K562 (cell line): ENCODE measurements at regions not wholly inside any gene's neighbourhood (a gene's known extent, or its start where the extent isn't known, plus 50 kb on each side); places are given as distances from the start of the nearest gene placed in this dataset.
"Not testable (repeated sequence)": the region's sequence is repeated elsewhere in the genome, so short reads cannot be mapped to it uniquely, and the experiment has no call there.

Experiments
- ATAC-seq: fragments of 200-7000 bp; cut with Tn5 transposase; 3 replicates; pipeline ENCODE4 v1.9.1; 2020; ENCODE audit warnings: moderate library complexity
- BruUV-seq: library from RNA; stranded (reverse); fragments of 400-500 nt; replicated peaks from 2 replicates; lab custom pipeline; 2021; lab: Mats Ljungman, UMichigan
- CTCF ChIA-PET: fragments of 300-600 bp; formaldehyde crosslinking; extraction: SDS; loops from one replicate; lab custom pipeline; 2021; ENCODE audit warnings: low intra/inter-chr PET ratio; lab: Yijun Ruan, JAX
- POLR2A ChIA-PET: fragments of 300-600, 350-650 bp; sonication (Branson Sonifier 250); formaldehyde crosslinking; extraction: SDS; loops from one replicate; lab custom pipeline; 2021; ENCODE audit warnings: antibody characterized with exemption, inconsistent platforms; lab: Yijun Ruan, JAX
- DNase-seq, 4 experiments: peaks; one replicate each; pipeline versions ENCODE4 v3.0.0 to v3.0.0-alpha.2; 2011 to 2018; ENCODE audit warnings: low spot score in 3 of 4, mixed read lengths in 3 of 4; ENCODE audit errors: extremely low read depth in 1 of 4
- FAIRE-seq: peaks from 2 replicates; lab custom pipeline; 2011; peaks lifted over from hg19 to GRCh38; lab: Jason Lieb, UNC
- H2AFZ ChIP-seq: 2 replicates; pipeline ENCODE4 v1.6.0; 2011; ENCODE audit warnings: low read depth, low read length, control low read depth, inconsistent platforms
- H3K27ac ChIP-seq: fragments of 200-600 bp; 3 replicates; pipeline ENCODE4 v1.8.0; 2011; ENCODE audit warnings: low read depth, mild to moderate bottlenecking, control low read depth, inconsistent platforms, low read length, moderate library complexity, mixed read lengths; ENCODE audit errors: extremely low read depth
- H3K27me3 ChIP-seq, 2 experiments: fragments of 300-600 bp in 1 of 2; 2 replicates in 1 of 2; 3 replicates in 1 of 2; pipeline versions ENCODE4 v1.6.0 to v1.8.0; 2011; ENCODE audit warnings: inconsistent platforms in 2 of 2, low read length in 2 of 2, mild to moderate bottlenecking in 1 of 2, mixed read lengths in 1 of 2, moderate library complexity in 1 of 2; ENCODE audit not compliant: control insufficient read depth in 2 of 2, insufficient read depth in 2 of 2
- H3K36me3 ChIP-seq: fragments of 300-600 bp; 3 replicates; pipeline ENCODE4 v1.8.0; 2011; ENCODE audit warnings: mild to moderate bottlenecking, low read length, inconsistent platforms; ENCODE audit not compliant: control insufficient read depth, insufficient read depth
- H3K4me1 ChIP-seq, 2 experiments: fragments of 200-600 bp in 1 of 2; replicated peaks in 1 of 2; 2 replicates in 1 of 2; 3 replicates in 1 of 2; pipeline versions ENCODE4 v1.5.1 to v1.8.0; 2011; ENCODE audit warnings: inconsistent platforms in 2 of 2, low read length in 2 of 2, mild to moderate bottlenecking in 1 of 2, mixed read lengths in 1 of 2, moderate library complexity in 1 of 2; ENCODE audit not compliant: control insufficient read depth in 2 of 2, insufficient read depth in 2 of 2
- H3K4me2 ChIP-seq: 2 replicates; pipeline ENCODE4 v1.6.1; 2011; ENCODE audit warnings: low read length, control low read depth, inconsistent platforms, mixed read lengths; ENCODE audit not compliant: insufficient read depth
- H3K4me3 ChIP-seq: fragments of 200-600 bp; sonication (generic), shearing (Covaris generic); 2 replicates; pipeline ENCODE4 v1.5.1; 2016; ENCODE audit warnings: control low read depth, inconsistent platforms
- H3K79me2 ChIP-seq: fragments of 200-600 bp; 3 replicates; pipeline ENCODE4 v1.8.0; 2011; ENCODE audit warnings: low read length, inconsistent platforms; ENCODE audit not compliant: control insufficient read depth, insufficient read depth
- H3K9ac ChIP-seq, 2 experiments: 2 replicates each; pipeline versions ENCODE4 v1.6.0 to v1.6.1; 2011; ENCODE audit warnings: low read depth in 2 of 2, low read length in 2 of 2, control low read depth in 1 of 2, inconsistent platforms in 1 of 2, mild to moderate bottlenecking in 1 of 2, mixed read lengths in 1 of 2; ENCODE audit not compliant: insufficient read depth in 1 of 2
- H3K9me1 ChIP-seq: one replicate; pipeline ENCODE4 v1.6.0; 2011; ENCODE audit warnings: inconsistent platforms, mild to moderate bottlenecking, low read length, moderate library complexity; ENCODE audit not compliant: control insufficient read depth, insufficient read depth
- H3K9me3 ChIP-seq: replicated peaks from 2 replicates; pipeline ENCODE4 v1.5.1; 2011; ENCODE audit warnings: low read depth, low read length, inconsistent platforms; ENCODE audit not compliant: control insufficient read depth, insufficient read depth
- H4K20me1 ChIP-seq: replicated peaks from 2 replicates; pipeline ENCODE4 v1.6.1; 2011; ENCODE audit warnings: low read length, inconsistent platforms, mixed read lengths; ENCODE audit not compliant: control insufficient read depth, insufficient read depth
- ATF7 ChIP-seq: fragments of 450-650 bp; IDR thresholded peaks from 2 replicates; pipeline ENCODE4 v1.7.1; 2014; ENCODE audit warnings: mild to moderate bottlenecking, moderate library complexity
- CEBPG ChIP-seq, 3 experiments: fragments of 200-800 bp in 1 of 3; sonication (Bioruptor generic) in 1 of 3; sonication (generic) in 1 of 3; formaldehyde crosslinking in 1 of 3; IDR thresholded peaks in 2 of 3; conservative IDR thresholded peaks in 1 of 3; 2 replicates each; pipeline versions ENCODE4 v1.6.1 to v1.8.0; 2016 to 2022; ENCODE audit warnings: missing compliant biosample characterization in 2 of 3, missing genetic modification characterization in 2 of 3, mild to moderate bottlenecking in 1 of 3, missing genetic modification reagents in 1 of 3
- ERF ChIP-seq: fragments of 450-650 bp; formaldehyde crosslinking; IDR thresholded peaks from 2 replicates; pipeline ENCODE4 v1.4.0; 2020; ENCODE audit warnings: mild to moderate bottlenecking, mixed read lengths
- FOXA1 ChIP-seq: fragments of 450-650 bp; IDR thresholded peaks from 2 replicates; pipeline ENCODE4 v1.6.1; 2016; ENCODE audit warnings: mild to moderate bottlenecking, borderline replicate concordance
- ZNF121 ChIP-seq: sonication (generic); formaldehyde crosslinking; conservative IDR thresholded peaks from 2 replicates; pipeline ENCODE4 v1.8.0; 2022; ENCODE audit warnings: missing genetic modification reagents
- WGBS: fragments of 100-300 bp; shearing (Covaris generic); methylation state at CpG from one replicate; pipeline ENCODE4 v1.1.6; 2016; ENCODE audit warnings: low coverage, mixed read lengths; ENCODE audit not compliant: insufficient coverage; ENCODE audit errors: missing lambda C conversion rate; 5-methylcytosine and 5-hydroxymethylcytosine counted together
- in situ Hi-C: fragments of 300-500 bp; cut with MboI; formaldehyde crosslinking; loops from 4 replicates; pipeline ENCODE4 v1.15.0; 2018; ENCODE audit warnings: inconsistent platforms, mixed read lengths
- intact Hi-C: fragments of 100-400 bp; cut with micrococcal nuclease; formaldehyde crosslinking; loops from 2 replicates; pipeline ENCODE4 v1.14.2; 2022
- TF ChIP-seq, protein P1 (sequence below), 2 experiments: fragments of 450-650 bp; conservative IDR thresholded peaks; 2 replicates each; pipeline ENCODE4 v1.6.1; 2017; ENCODE audit warnings: mild to moderate bottlenecking in 2 of 2, moderate library complexity in 2 of 2

DNA sequence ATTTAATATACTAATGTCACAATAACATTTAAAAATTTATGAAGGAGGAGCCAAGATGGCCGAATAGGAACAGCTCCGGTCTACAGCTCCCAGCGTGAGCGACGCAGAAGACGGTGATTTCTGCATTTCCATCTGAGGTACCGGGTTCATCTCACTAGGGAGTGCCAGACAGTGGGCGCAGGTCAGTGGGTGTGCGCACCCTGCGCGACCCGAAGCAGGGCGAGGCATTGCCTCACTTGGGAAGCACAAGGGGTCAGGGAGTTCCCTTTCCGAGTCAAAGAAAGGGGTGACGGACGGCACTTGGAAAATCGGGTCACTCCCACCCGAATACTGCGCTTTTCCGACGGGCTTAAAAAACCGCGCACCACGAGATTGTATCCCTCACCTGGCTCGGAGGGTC is 225.7 kb upstream of the MDGA2 start:
- POLR2A ChIA-PET, CTCF ChIA-PET, DNase-seq, H3K9ac ChIP-seq, H3K4me1 ChIP-seq, FAIRE-seq, H3K36me3 ChIP-seq, H3K27me3 ChIP-seq, H3K9me3 ChIP-seq, BruUV-seq, H3K9me1 ChIP-seq, H3K79me2 ChIP-seq, ATAC-seq, H4K20me1 ChIP-seq, H3K4me2 ChIP-seq, in situ Hi-C loops, H3K27ac ChIP-seq, H2AFZ ChIP-seq, H3K4me3 ChIP-seq, intact Hi-C loops: not testable (repeated sequence)
- 7% methylated on average over 3 of the region's 25 CpGs for WGBS

DNA sequence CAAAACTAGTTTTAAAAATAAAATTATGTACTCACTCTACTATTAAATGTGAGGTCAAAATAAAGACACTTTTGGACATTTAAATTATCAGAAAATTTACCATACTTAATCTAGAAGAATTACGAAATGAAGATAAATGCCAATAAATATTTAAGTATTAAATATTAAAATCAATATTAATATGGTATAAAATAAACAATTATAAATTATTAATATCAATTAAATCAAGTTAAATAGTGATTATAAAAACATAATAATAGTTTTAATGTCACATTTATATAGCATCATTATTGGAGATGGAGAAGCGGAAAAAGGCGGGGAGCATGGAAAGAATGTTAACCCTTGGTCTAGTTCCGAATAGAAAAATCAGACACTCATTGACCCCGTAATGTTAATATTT is 224.3 kb upstream of the MDGA2 start:
- no peak overlapping the region for H2AFZ ChIP-seq
- POLR2A ChIA-PET, result no interaction called here
- 6% methylated on average over 5 of the region's 5 CpGs for WGBS

More for the DNA sequence above, 224.3 kb upstream of the MDGA2 start:
- no TSS peak for BruUV-seq
- Histone ChIP-seq H3K27me3 (no peaks in the 10 kb centered on the region), H3K4me3 (no peak overlapping the region), H3K27ac (no peak overlapping the region), H3K36me3 (no peaks in the 10 kb centered on the region), H3K4me1 (no peaks in the 10 kb centered on the region), H3K9me3 (no peaks in the 10 kb centered on the region), H3K4me2 (no peak overlapping the region), H3K9ac (no peak overlapping the region), H3K79me2 (no peaks in the 10 kb centered on the region), H4K20me1 (no peaks in the 10 kb centered on the region), H3K9me1 (no peaks in the 10 kb centered on the region)
- in situ Hi-C loops (no loop called here), intact Hi-C loops (no loop called here)
- DNase-seq, result no peak
- CTCF ChIA-PET, result no interaction called here
- no peak for TF ChIP-seq FOXA1
- TF ChIP-seq, protein P1, sequence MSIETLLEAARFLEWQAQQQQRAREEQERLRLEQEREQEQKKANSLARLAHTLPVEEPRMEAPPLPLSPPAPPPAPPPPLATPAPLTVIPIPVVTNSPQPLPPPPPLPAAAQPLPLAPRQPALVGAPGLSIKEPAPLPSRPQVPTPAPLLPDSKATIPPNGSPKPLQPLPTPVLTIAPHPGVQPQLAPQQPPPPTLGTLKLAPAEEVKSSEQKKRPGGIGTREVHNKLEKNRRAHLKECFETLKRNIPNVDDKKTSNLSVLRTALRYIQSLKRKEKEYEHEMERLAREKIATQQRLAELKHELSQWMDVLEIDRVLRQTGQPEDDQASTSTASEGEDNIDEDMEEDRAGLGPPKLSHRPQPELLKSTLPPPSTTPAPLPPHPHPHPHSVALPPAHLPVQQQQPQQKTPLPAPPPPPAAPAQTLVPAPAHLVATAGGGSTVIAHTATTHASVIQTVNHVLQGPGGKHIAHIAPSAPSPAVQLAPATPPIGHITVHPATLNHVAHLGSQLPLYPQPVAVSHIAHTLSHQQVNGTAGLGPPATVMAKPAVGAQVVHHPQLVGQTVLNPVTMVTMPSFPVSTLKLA (conservative IDR thresholded peaks at IDR 0.05), result no peak
- no peak for TF ChIP-seq CEBPG (CRISPR knock-in tag; IDR thresholded peaks at IDR 0.05)
- TF ChIP-seq CEBPG (tag; conservative IDR thresholded peaks at IDR 0.05 in 1 of 2, IDR thresholded peaks at IDR 0.05 in 1 of 2), result no peak
- TF ChIP-seq ZNF121 (CRISPR knock-in tag), result no peak
- no peak for TF ChIP-seq ERF (CRISPR knock-in tag)
- no peak for TF ChIP-seq ATF7
- FAIRE-seq, result no peak
- no peak for ATAC-seq
